Astrocyte (in vitro differentiated cells and primary cell): ENCODE measurements at regions not wholly inside any gene's neighbourhood (a gene's known extent, or its start where the extent isn't known, plus 50 kb on each side); places are given as distances from the start of the nearest gene placed in this dataset.

ENCODE experiments used
- DNase-seq: peaks from one replicate; pipeline ENCODE4 v3.0.0-alpha.2; 2010; ENCODE audit warnings: low read depth
- FAIRE-seq: peaks from 2 replicates; lab custom pipeline; 2011; peaks lifted over from hg19 to GRCh38; lab: Jason Lieb, UNC
- H2AFZ ChIP-seq: 2 replicates; pipeline ENCODE4 v1.6.0; 2012; ENCODE audit warnings: low read depth, low read length, inconsistent platforms
- H3K27ac ChIP-seq: 2 replicates; pipeline ENCODE4 v1.5.1; 2011; ENCODE audit warnings: low read depth, low read length, inconsistent platforms
- H3K27me3 ChIP-seq: 2 replicates; pipeline ENCODE4 v1.6.0; 2011; ENCODE audit warnings: low read length, inconsistent platforms; ENCODE audit not compliant: insufficient read depth
- H3K36me3 ChIP-seq: 2 replicates; pipeline ENCODE4 v1.5.1; 2011; ENCODE audit warnings: low read length, inconsistent platforms; ENCODE audit not compliant: insufficient read depth
- H3K4me1 ChIP-seq: 2 replicates; pipeline ENCODE4 v1.5.1; 2011; ENCODE audit warnings: low read length, inconsistent platforms; ENCODE audit not compliant: insufficient read depth
- H3K4me2 ChIP-seq: 2 replicates; pipeline ENCODE4 v1.6.0; 2012; ENCODE audit warnings: low read length, inconsistent platforms
- H3K4me3 ChIP-seq: 2 replicates; pipeline ENCODE4 v1.5.1; 2011; ENCODE audit warnings: low read depth, mild to moderate bottlenecking, low read length, inconsistent platforms; ENCODE audit not compliant: insufficient read depth
- H3K79me2 ChIP-seq: 2 replicates; pipeline ENCODE4 v1.6.0; 2012; ENCODE audit warnings: mild to moderate bottlenecking, low read length, inconsistent platforms; ENCODE audit not compliant: insufficient read depth
- H3K9ac ChIP-seq: 2 replicates; pipeline ENCODE4 v1.6.0; 2012; ENCODE audit warnings: mild to moderate bottlenecking, low read length, inconsistent platforms
- H3K9me3 ChIP-seq: 2 replicates; pipeline ENCODE4 v1.5.1; 2012; ENCODE audit warnings: low read depth, mild to moderate bottlenecking, low read length, inconsistent platforms; ENCODE audit not compliant: insufficient read depth
- H4K20me1 ChIP-seq: 2 replicates; pipeline ENCODE4 v1.6.0; 2012; ENCODE audit warnings: low read length, inconsistent platforms; ENCODE audit not compliant: insufficient read depth
- H3K27ac Mint-ChIP-seq: one replicate; pipeline ENCODE4 v1.8.0; 2021; ENCODE audit warnings: mild to moderate bottlenecking, mixed read lengths; ENCODE audit not compliant: unreplicated experiment
- H3K27me3 Mint-ChIP-seq: one replicate; pipeline ENCODE4 v1.8.0; 2021; ENCODE audit warnings: low read depth, mixed read lengths; ENCODE audit not compliant: unreplicated experiment
- H3K36me3 Mint-ChIP-seq: one replicate; pipeline ENCODE4 v1.8.0; 2021; ENCODE audit warnings: low read depth, mixed read lengths; ENCODE audit not compliant: unreplicated experiment
- H3K4me1 Mint-ChIP-seq: one replicate; pipeline ENCODE4 v1.8.0; 2021; ENCODE audit warnings: low read depth, mixed read lengths; ENCODE audit not compliant: unreplicated experiment
- H3K4me3 Mint-ChIP-seq: one replicate; pipeline ENCODE4 v1.8.0; 2021; ENCODE audit warnings: mild to moderate bottlenecking, moderate library complexity, mixed read lengths; ENCODE audit not compliant: unreplicated experiment
- H3K9me3 Mint-ChIP-seq: one replicate; pipeline ENCODE4 v1.8.0; 2021; ENCODE audit warnings: mild to moderate bottlenecking, mixed read lengths; ENCODE audit not compliant: unreplicated experiment
- CTCF ChIP-seq: IDR thresholded peaks from 2 replicates; pipeline ENCODE4 v1.5.1; 2011; ENCODE audit warnings: low read depth, mild to moderate bottlenecking, inconsistent platforms, low read length, moderate library complexity; ENCODE audit not compliant: insufficient read depth
- EZH2 ChIP-seq: IDR thresholded peaks from 2 replicates; pipeline ENCODE4 v1.6.1; 2012; ENCODE audit warnings: mild to moderate bottlenecking, low read length, inconsistent platforms; ENCODE audit not compliant: insufficient read depth

- no peak overlapping the region for H3K9ac ChIP-seq
- H3K4me1 ChIP-seq = no peaks in the 10 kb centered on the region
- no peak overlapping the region for H3K4me3 ChIP-seq
- H3K9me3 ChIP-seq = no peaks in the 10 kb centered on the region
- no peaks in the 10 kb centered on the region for H3K9me3 Mint-ChIP-seq
- H3K36me3 ChIP-seq = no peaks in the 10 kb centered on the region
- no peak overlapping the region for H3K27ac ChIP-seq
- TF ChIP-seq EZH2 (no peak), CTCF (no peak)
- no peaks in the 10 kb centered on the region for H3K4me1 Mint-ChIP-seq
- H4K20me1 ChIP-seq = no peaks in the 10 kb centered on the region
- no peak overlapping the region for H2AFZ ChIP-seq
- FAIRE-seq (no peak), DNase-seq (no peak)
- no peak overlapping the region for H3K4me3 Mint-ChIP-seq
- H3K27me3 ChIP-seq = no peaks in the 10 kb centered on the region
- H3K27me3 Mint-ChIP-seq = no peaks in the 10 kb centered on the region
- H3K36me3 Mint-ChIP-seq = no peaks in the 10 kb centered on the region
- no peak overlapping the region for H3K4me2 ChIP-seq
- H3K27ac Mint-ChIP-seq = no peak overlapping the region
- H3K79me2 ChIP-seq = no peaks in the 10 kb centered on the region
Observed at GRCh38 chr10:62538606-62539005, 164.4 kb downstream of the ZNF365 start.

GRCh38 chr10:62540389-62540788 is 166.2 kb downstream of the ZNF365 start:
- Histone ChIP-seq H4K20me1 (no peaks in the 10 kb centered on the region), H3K79me2 (no peaks in the 10 kb centered on the region), H3K9ac (no peak overlapping the region), H2AFZ (no peak overlapping the region), H3K27me3 (no peaks in the 10 kb centered on the region), H3K4me3 (no peak overlapping the region), H3K4me2 (no peak overlapping the region), H3K4me1 (no peaks in the 10 kb centered on the region), H3K9me3 (no peaks in the 10 kb centered on the region), H3K36me3 (no peaks in the 10 kb centered on the region), H3K27ac (no peak overlapping the region)
- no peak for DNase-seq
- Mint-ChIP-seq H3K4me1 (no peaks in the 10 kb centered on the region), H3K9me3 (peaks cover 3% of the 10 kb centered on the region), H3K27me3 (no peaks in the 10 kb centered on the region), H3K4me3 (no peak overlapping the region), H3K27ac (no peak overlapping the region), H3K36me3 (no peaks in the 10 kb centered on the region)
- no peak for TF ChIP-seq CTCF
- no peak for TF ChIP-seq EZH2
- FAIRE-seq = no peak

- H3K79me2 ChIP-seq = no peaks in the 10 kb centered on the region
- H4K20me1 ChIP-seq = no peaks in the 10 kb centered on the region
- Mint-ChIP-seq H3K4me1 (no peaks in the 10 kb centered on the region), H3K9me3 (peaks cover 3% of the 10 kb centered on the region), H3K4me3 (no peak overlapping the region), H3K36me3 (no peaks in the 10 kb centered on the region), H3K27me3 (no peaks in the 10 kb centered on the region), H3K27ac (no peak overlapping the region)
- no peaks in the 10 kb centered on the region for H3K36me3 ChIP-seq
- no peak overlapping the region for H2AFZ ChIP-seq
- DNase-seq = no peak
- H3K4me2 ChIP-seq = no peak overlapping the region
- H3K4me3 ChIP-seq = no peak overlapping the region
- no peaks in the 10 kb centered on the region for H3K9me3 ChIP-seq
- H3K27me3 ChIP-seq = no peaks in the 10 kb centered on the region
- no peak overlapping the region for H3K27ac ChIP-seq
- H3K4me1 ChIP-seq = no peaks in the 10 kb centered on the region
- TF ChIP-seq EZH2 (no peak), CTCF (no peak)
- H3K9ac ChIP-seq = no peak overlapping the region
- no peak for FAIRE-seq
Observed at GRCh38 chr10:62541811-62542210, 167.6 kb downstream of the ZNF365 start.
